HepG2 (cell line): ENCODE measurements at regions not wholly inside any gene's neighbourhood (a gene's known extent, or its start where the extent isn't known, plus 50 kb on each side); places are given as distances from the start of the nearest gene placed in this dataset.

Source experiments
- ATAC-seq: fragments of 200-7000 bp; cut with Tn5 transposase; 3 replicates; pipeline ENCODE4 v1.9.1; 2020; ENCODE audit warnings: mild to moderate bottlenecking, moderate library complexity
- BruUV-seq: library from RNA; stranded (reverse); fragments of 400-500 nt; replicated peaks from 2 replicates; lab custom pipeline; 2021; lab: Mats Ljungman, UMichigan
- CTCF ChIA-PET: fragments of 300-600 bp; formaldehyde crosslinking; extraction: SDS; loops from one replicate; lab custom pipeline; 2021; ENCODE audit warnings: low total read pairs, inconsistent platforms, low intra/inter-chr PET ratio; lab: Yijun Ruan, JAX
- POLR2A ChIA-PET: fragments of 350-600 bp; sonication (Branson Sonifier 250); formaldehyde crosslinking; loops from one replicate; lab custom pipeline; 2020; ENCODE audit warnings: antibody characterized with exemption, inconsistent platforms; lab: Yijun Ruan, JAX
- DNase-seq: peaks from one replicate; pipeline ENCODE4 v3.0.0-alpha.2; 2015; ENCODE audit warnings: low spot score
- FAIRE-seq: peaks from 3 replicates; lab custom pipeline; 2011; peaks lifted over from hg19 to GRCh38; lab: Jason Lieb, UNC
- H2AFZ ChIP-seq: one replicate; pipeline ENCODE4 v1.6.1; 2011; ENCODE audit warnings: low read length, inconsistent platforms
- H3K27ac ChIP-seq: fragments of 300-600 bp; 3 replicates; pipeline ENCODE4 v1.8.0; 2011; ENCODE audit warnings: mixed run types, mild to moderate bottlenecking, mixed read lengths, low read length, inconsistent platforms; ENCODE audit not compliant: insufficient read depth; ENCODE audit errors: extremely low read length
- H3K27me3 ChIP-seq, 2 experiments: fragments of 200-600 bp in 1 of 2; 2 replicates in 1 of 2; 3 replicates in 1 of 2; pipeline versions ENCODE4 v1.6.0 to v1.8.0; 2011; ENCODE audit warnings: low read length in 2 of 2, mild to moderate bottlenecking in 2 of 2, moderate library complexity in 2 of 2, inconsistent platforms in 1 of 2; ENCODE audit not compliant: insufficient read depth in 2 of 2, control insufficient read depth in 1 of 2
- H3K36me3 ChIP-seq, 2 experiments: fragments of 200-600 bp in 1 of 2; replicated peaks in 1 of 2; 2 replicates in 1 of 2; 3 replicates in 1 of 2; pipeline versions ENCODE4 v1.5.1 to v1.8.0; 2011; ENCODE audit warnings: low read length in 2 of 2, inconsistent platforms in 1 of 2; ENCODE audit not compliant: insufficient read depth in 2 of 2, control insufficient read depth in 1 of 2
- H3K4me1 ChIP-seq: 2 replicates; pipeline ENCODE4 v1.5.1; 2012; ENCODE audit warnings: low read length, inconsistent platforms; ENCODE audit not compliant: insufficient read depth
- H3K4me2 ChIP-seq: 2 replicates; pipeline ENCODE4 v1.6.0; 2011; ENCODE audit warnings: low read depth, low read length, inconsistent platforms
- H3K4me3 ChIP-seq, 3 experiments: fragments of 200-600 bp in 1 of 3; sonication (generic), shearing (Covaris generic) in 1 of 3; replicated peaks in 1 of 3; 2 replicates each; pipeline ENCODE4 v1.5.1; 2011 to 2016; ENCODE audit warnings: low read length in 3 of 3, inconsistent platforms in 2 of 3, low read depth in 2 of 3, mild to moderate bottlenecking in 2 of 3, control low read depth in 1 of 3, mixed read lengths in 1 of 3; ENCODE audit not compliant: insufficient read depth in 1 of 3
- H3K79me2 ChIP-seq: one replicate; pipeline ENCODE4 v1.6.1; 2011; ENCODE audit warnings: low read length, inconsistent platforms; ENCODE audit not compliant: insufficient read depth
- H3K9ac ChIP-seq: 2 replicates; pipeline ENCODE4 v1.6.0; 2011; ENCODE audit warnings: mild to moderate bottlenecking, low read depth, low read length, inconsistent platforms; ENCODE audit not compliant: insufficient read depth
- H3K9me3 ChIP-seq: 2 replicates; pipeline ENCODE4 v1.5.1; 2012; ENCODE audit warnings: mild to moderate bottlenecking, low read length
- H4K20me1 ChIP-seq: 2 replicates; pipeline ENCODE4 v1.6.0; 2011; ENCODE audit warnings: inconsistent platforms, mild to moderate bottlenecking, low read length, moderate library complexity; ENCODE audit not compliant: insufficient read depth
- MNT ChIP-seq: fragments of 450-650 bp; IDR thresholded peaks from 2 replicates; pipeline ENCODE4 v1.6.1; 2016
- PRDM10 ChIP-seq: sonication (generic); formaldehyde crosslinking; IDR thresholded peaks from 2 replicates; pipeline ENCODE4 v1.4.0; 2020; ENCODE audit warnings: low read depth, missing genetic modification reagents
- SP2 ChIP-seq: sonication (generic); formaldehyde crosslinking; IDR thresholded peaks from 2 replicates; pipeline ENCODE4 v1.5.1; 2020; ENCODE audit warnings: mild to moderate bottlenecking, missing genetic modification reagents
- ZNF121 ChIP-seq: sonication (generic); formaldehyde crosslinking; IDR thresholded peaks from 2 replicates; pipeline ENCODE4 v1.5.0; 2020; ENCODE audit warnings: mild to moderate bottlenecking, missing genetic modification reagents
- ZNF326 ChIP-seq: sonication (generic); formaldehyde crosslinking; IDR thresholded peaks from 2 replicates; pipeline ENCODE4 v1.4.0; 2020; ENCODE audit warnings: missing genetic modification reagents, borderline replicate concordance
- WGBS: methylation state at CpG from one replicate; pipeline ENCODE4 v1.1.6; 2017; ENCODE audit warnings: low lambda C conversion rate; 5-methylcytosine and 5-hydroxymethylcytosine counted together
- in situ Hi-C: cut with HindIII; loops from 2 replicates; pipeline ENCODE4 v1.10.0; 2017; ENCODE audit warnings: low pct_unique_long_range_greater_than_20kb; ENCODE audit not compliant: extremely low pct_ligation_motif_present
- intact Hi-C: fragments of 100-400 bp; cut with micrococcal nuclease; formaldehyde crosslinking; loops from one replicate; pipeline ENCODE4 v1.10.0; 2022; ENCODE audit not compliant: unreplicated experiment

DNA sequence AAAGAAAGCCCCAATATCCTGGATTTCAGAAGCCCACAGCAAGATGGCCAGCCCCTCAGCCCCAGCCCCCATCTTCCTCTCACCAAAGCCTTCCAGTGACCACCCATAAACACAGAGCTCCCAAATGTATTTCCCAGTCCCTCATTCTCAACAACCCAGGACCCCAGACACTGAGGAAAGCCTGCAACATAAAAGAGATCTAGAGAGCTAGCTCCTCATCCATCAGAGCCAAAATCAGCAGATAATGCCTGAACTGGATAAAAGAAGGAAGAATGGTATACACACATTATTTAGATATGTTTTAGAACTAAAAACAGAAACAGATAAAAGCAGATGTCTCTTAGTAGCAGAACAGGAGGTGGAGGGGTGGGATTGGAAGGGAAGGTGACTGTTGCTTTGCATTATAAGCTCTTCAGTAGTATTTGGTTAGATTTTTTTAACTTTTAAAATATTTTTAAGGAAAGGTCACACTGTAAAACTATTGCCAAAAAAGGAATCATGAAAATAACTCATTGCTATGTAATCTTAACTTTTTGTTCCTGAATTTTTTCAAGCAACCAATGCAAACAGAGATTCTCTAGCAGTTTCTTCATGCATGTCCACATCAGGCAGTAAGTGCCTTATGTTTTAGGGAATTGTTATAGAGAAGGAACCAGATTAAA, 144.2 kb upstream of the PKDCC start (continued):
- no peak for TF ChIP-seq PRDM10 (CRISPR knock-in tag)

DNA sequence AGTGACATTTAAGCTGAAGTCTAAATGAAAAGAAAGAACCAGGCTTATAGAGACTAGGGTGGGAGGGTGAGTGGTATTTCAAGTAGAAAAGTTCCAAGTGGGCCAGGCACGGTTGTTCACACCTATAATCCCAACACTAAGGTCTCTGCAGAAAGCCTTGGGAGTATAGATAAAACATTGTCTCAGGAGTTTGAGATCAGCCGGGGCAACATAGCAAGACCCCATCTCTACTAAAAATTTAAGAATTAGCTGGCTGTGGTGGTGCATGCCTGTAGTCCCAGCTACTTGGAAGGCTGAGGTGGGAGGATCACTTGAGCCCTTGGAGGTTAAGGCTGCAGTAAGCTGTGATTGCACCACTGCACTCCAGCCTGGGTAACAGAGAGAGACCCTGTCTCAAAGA, 143.4 kb upstream of the PKDCC start:
- H3K4me1 ChIP-seq: no peaks in the 10 kb centered on the region
- H3K4me2 ChIP-seq: no peak overlapping the region
- CTCF ChIA-PET: no interaction called here
- no peak overlapping the region for H3K9ac ChIP-seq
- no TSS peak for BruUV-seq
- in situ Hi-C loops (no loop called here), intact Hi-C loops (no loop called here)
- H3K27me3 ChIP-seq: peaks cover 2 to 6% of the 10 kb centered on the region in 2 experiments; a peak in 3 of 5 replicates
- H2AFZ ChIP-seq: no peak overlapping the region
- no peaks in the 10 kb centered on the region for H4K20me1 ChIP-seq
- no peaks in the 10 kb centered on the region for H3K36me3 ChIP-seq
- ATAC-seq (no peak), FAIRE-seq (no peak), DNase-seq (no peak)
- 20% methylated on average over 2 of the region's 2 CpGs for WGBS
- H3K27ac ChIP-seq: no peak overlapping the region
- no peaks in the 10 kb centered on the region for H3K79me2 ChIP-seq
- POLR2A ChIA-PET: interaction anchor here (0.6 kb wide), 1 partner anchor 165 kb away, joined by 3 read pairs; no protein-coding TSS in a partner anchor
- H3K4me3 ChIP-seq: no peak overlapping the region
- TF ChIP-seq ZNF121 (peak; percentile 31; the same call in 1 of the 2 replicates), ZNF326 (CRISPR knock-in tag) (no peak), SP2 (CRISPR knock-in tag) (no peak), MNT (no peak)
- H3K9me3 ChIP-seq: no peaks in the 10 kb centered on the region
